Keratinocyte (primary cell): ENCODE measurements at regions not wholly inside any gene's neighbourhood (a gene's known extent, or its start where the extent isn't known, plus 50 kb on each side); places are given as distances from the start of the nearest gene placed in this dataset.

Experiments used
- DNase-seq: peaks from one replicate; pipeline ENCODE4 v3.0.0-alpha.2; 2011; ENCODE audit warnings: low read depth, missing footprints, low spot score
- FAIRE-seq: peaks from 2 replicates; lab custom pipeline; 2011; peaks lifted over from hg19 to GRCh38; lab: Jason Lieb, UNC
- H2AFZ ChIP-seq: 2 replicates; pipeline ENCODE4 v1.6.0; 2012; ENCODE audit warnings: low read length, control low read depth, inconsistent platforms; ENCODE audit not compliant: control insufficient read depth
- H3K27ac ChIP-seq: 2 replicates; pipeline ENCODE4 v1.5.1; 2011; ENCODE audit warnings: low read length; ENCODE audit not compliant: control insufficient read depth, insufficient read depth
- H3K27me3 ChIP-seq: 3 replicates; pipeline ENCODE4 v1.6.0; 2011; ENCODE audit warnings: low read length; ENCODE audit not compliant: control insufficient read depth, insufficient read depth; ENCODE audit errors: extremely low read depth
- H3K36me3 ChIP-seq, 2 experiments: 2 replicates in 1 of 2; 3 replicates in 1 of 2; pipeline ENCODE4 v1.5.1; 2011; ENCODE audit warnings: low read length in 2 of 2, mild to moderate bottlenecking in 1 of 2; ENCODE audit not compliant: control insufficient read depth in 2 of 2, insufficient read depth in 2 of 2; ENCODE audit errors: extremely low read depth in 1 of 2
- H3K4me1 ChIP-seq: 3 replicates; pipeline ENCODE4 v1.5.1; 2011; ENCODE audit warnings: low read length; ENCODE audit not compliant: control insufficient read depth, insufficient read depth; ENCODE audit errors: extremely low read depth
- H3K4me2 ChIP-seq: 3 replicates; pipeline ENCODE4 v1.6.0; 2011; ENCODE audit warnings: low read depth, low read length; ENCODE audit not compliant: control insufficient read depth, insufficient read depth; ENCODE audit errors: extremely low read depth
- H3K4me3 ChIP-seq, 3 experiments: fragments of 200-600 bp in 1 of 3; sonication (generic) in 1 of 3; 2 replicates in 2 of 3; 3 replicates in 1 of 3; pipeline ENCODE4 v1.5.1; 2011 to 2016; ENCODE audit warnings: low read length in 3 of 3, mild to moderate bottlenecking in 3 of 3, control low read depth in 2 of 3, inconsistent platforms in 1 of 3, low read depth in 1 of 3, mixed read lengths in 1 of 3, mixed run types in 1 of 3, moderate library complexity in 1 of 3; ENCODE audit not compliant: control insufficient read depth in 2 of 3, insufficient read depth in 2 of 3; ENCODE audit errors: extremely low read depth in 1 of 3
- H3K79me2 ChIP-seq: 2 replicates; pipeline ENCODE4 v1.6.0; 2012; ENCODE audit warnings: low read length; ENCODE audit not compliant: control insufficient read depth, insufficient read depth
- H3K9ac ChIP-seq: 3 replicates; pipeline ENCODE4 v1.6.0; 2011; ENCODE audit warnings: low read length; ENCODE audit not compliant: control insufficient read depth, insufficient read depth; ENCODE audit errors: extremely low read depth
- H3K9me1 ChIP-seq: 3 replicates; pipeline ENCODE4 v1.6.0; 2011; ENCODE audit warnings: low read length; ENCODE audit not compliant: control insufficient read depth, insufficient read depth; ENCODE audit errors: extremely low read depth
- H3K9me3 ChIP-seq: 2 replicates; pipeline ENCODE4 v1.5.1; 2012; ENCODE audit warnings: low read depth, low read length; ENCODE audit not compliant: control insufficient read depth
- H4K20me1 ChIP-seq: 3 replicates; pipeline ENCODE4 v1.6.0; 2011; ENCODE audit warnings: low read length; ENCODE audit not compliant: control insufficient read depth, insufficient read depth; ENCODE audit errors: extremely low read depth
- EZH2 ChIP-seq: IDR thresholded peaks from one replicate; pipeline ENCODE4 v1.6.1; 2012; ENCODE audit warnings: inconsistent platforms, mild to moderate bottlenecking, low read length, moderate library complexity
- dilution Hi-C: fragments of 300-500 bp; cut with MboI; formaldehyde crosslinking; loops from one replicate; pipeline ENCODE4 v1.7.0; 2020; ENCODE audit warnings: low sequenced_read_pairs; ENCODE audit not compliant: extremely low pct_ligation_motif_present
- TF ChIP-seq, protein P1 (sequence below), 3 experiments: IDR thresholded peaks in 1 of 3; conservative IDR thresholded peaks in 1 of 3; optimal IDR thresholded peaks in 1 of 3; 2 replicates in 2 of 3; 3 replicates in 1 of 3; pipeline versions ENCODE3 to v1.5.1; 2011; ENCODE audit warnings: low read length in 3 of 3, mild to moderate bottlenecking in 3 of 3, moderate library complexity in 2 of 3, control low read depth in 1 of 3, inconsistent platforms in 1 of 3; ENCODE audit not compliant: insufficient read depth in 2 of 3; ENCODE audit errors: extremely low read depth in 1 of 3

DNA sequence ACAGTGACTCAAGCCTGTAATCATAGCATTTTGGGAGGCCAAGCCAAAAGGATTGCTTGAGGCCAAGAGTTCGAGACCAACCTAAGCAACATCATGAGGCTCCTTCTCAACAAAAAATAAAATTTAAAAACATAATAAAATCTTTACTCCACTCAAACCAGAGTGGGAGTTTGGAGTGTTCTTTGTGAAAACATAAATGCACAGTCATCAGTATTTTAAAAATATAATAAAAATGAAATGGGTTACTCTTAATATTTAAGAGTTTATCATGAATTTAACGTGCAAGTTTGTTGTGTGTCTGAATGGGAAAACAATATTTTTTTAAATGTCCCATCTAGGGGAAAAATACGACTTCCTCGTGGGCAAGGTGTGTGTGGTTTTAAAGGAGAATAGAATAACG is 78.6 kb upstream of the STARD13 start:
- Histone ChIP-seq H3K9ac (no peak overlapping the region), H3K4me2 (no peak overlapping the region), H3K27me3 (no peaks in the 10 kb centered on the region), H3K27ac (no peak overlapping the region), H3K4me3 (no peak overlapping the region), H3K9me1 (no peaks in the 10 kb centered on the region), H3K4me1 (no peaks in the 10 kb centered on the region), H4K20me1 (no peaks in the 10 kb centered on the region), H2AFZ (no peak overlapping the region), H3K9me3 (no peaks in the 10 kb centered on the region), H3K79me2 (no peaks in the 10 kb centered on the region), H3K36me3 (no peaks in the 10 kb centered on the region)
- TF ChIP-seq, protein P1, sequence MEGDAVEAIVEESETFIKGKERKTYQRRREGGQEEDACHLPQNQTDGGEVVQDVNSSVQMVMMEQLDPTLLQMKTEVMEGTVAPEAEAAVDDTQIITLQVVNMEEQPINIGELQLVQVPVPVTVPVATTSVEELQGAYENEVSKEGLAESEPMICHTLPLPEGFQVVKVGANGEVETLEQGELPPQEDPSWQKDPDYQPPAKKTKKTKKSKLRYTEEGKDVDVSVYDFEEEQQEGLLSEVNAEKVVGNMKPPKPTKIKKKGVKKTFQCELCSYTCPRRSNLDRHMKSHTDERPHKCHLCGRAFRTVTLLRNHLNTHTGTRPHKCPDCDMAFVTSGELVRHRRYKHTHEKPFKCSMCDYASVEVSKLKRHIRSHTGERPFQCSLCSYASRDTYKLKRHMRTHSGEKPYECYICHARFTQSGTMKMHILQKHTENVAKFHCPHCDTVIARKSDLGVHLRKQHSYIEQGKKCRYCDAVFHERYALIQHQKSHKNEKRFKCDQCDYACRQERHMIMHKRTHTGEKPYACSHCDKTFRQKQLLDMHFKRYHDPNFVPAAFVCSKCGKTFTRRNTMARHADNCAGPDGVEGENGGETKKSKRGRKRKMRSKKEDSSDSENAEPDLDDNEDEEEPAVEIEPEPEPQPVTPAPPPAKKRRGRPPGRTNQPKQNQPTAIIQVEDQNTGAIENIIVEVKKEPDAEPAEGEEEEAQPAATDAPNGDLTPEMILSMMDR (optimal IDR thresholded peaks at IDR 0.05 in 1 of 3, IDR thresholded peaks at IDR 0.05 in 1 of 3, conservative IDR thresholded peaks at IDR 0.05 in 1 of 3; ENCODE audit: extremely low read depth in 1 of 3, insufficient read depth in 2 of 3, low read length in 3 of 3): no peak
- TF ChIP-seq EZH2: no peak
- no peak for FAIRE-seq
- dilution Hi-C loops: no loop called here
- no peak for DNase-seq

DNA sequence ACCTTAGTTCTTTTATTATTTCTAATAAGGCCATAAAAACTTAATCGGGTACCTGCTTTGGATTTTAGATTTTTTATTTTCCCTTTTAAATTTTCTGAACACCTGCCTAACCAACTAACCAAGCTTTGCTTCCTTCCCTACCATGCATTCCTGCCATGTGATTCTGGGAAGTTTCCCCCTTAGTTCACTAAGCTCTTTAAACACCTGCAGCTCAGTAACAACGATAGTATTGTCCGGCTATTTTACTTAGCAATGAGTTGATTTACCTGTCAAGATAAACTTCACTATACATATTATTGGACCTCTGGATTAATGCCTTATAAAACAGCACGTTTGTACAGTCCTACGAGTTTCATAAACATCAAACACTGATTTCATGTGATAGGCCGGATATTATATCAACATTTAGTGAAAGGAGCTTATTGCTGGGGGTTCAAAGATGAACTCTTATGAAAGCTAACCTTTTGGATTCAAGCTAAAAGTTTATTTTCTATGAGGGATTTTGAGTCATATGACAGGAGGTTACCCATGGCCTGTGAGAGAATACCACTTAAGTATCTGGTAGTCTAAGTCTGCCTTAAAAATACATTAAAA is 81.0 kb upstream of the STARD13 start:
- H3K4me2 ChIP-seq: no peak overlapping the region
- no peak overlapping the region for H3K4me3 ChIP-seq
- no peak overlapping the region for H3K9ac ChIP-seq
- H3K36me3 ChIP-seq: no peaks in the 10 kb centered on the region
- H3K4me1 ChIP-seq: no peaks in the 10 kb centered on the region
- H3K27me3 ChIP-seq: no peaks in the 10 kb centered on the region
- no peaks in the 10 kb centered on the region for H3K9me3 ChIP-seq
- H3K9me1 ChIP-seq: no peaks in the 10 kb centered on the region
- DNase-seq: no peak
- H3K79me2 ChIP-seq: no peaks in the 10 kb centered on the region
- H4K20me1 ChIP-seq: no peaks in the 10 kb centered on the region
- no peak for FAIRE-seq
- no peak overlapping the region for H2AFZ ChIP-seq
- dilution Hi-C loops: no loop called here
- no peak overlapping the region for H3K27ac ChIP-seq
- TF ChIP-seq, protein P1 (optimal IDR thresholded peaks at IDR 0.05 in 1 of 3, IDR thresholded peaks at IDR 0.05 in 1 of 3, conservative IDR thresholded peaks at IDR 0.05 in 1 of 3; ENCODE audit: extremely low read depth in 1 of 3, insufficient read depth in 2 of 3, low read length in 3 of 3): no peak
- TF ChIP-seq EZH2: no peak
